ENCODE measurements at regions not wholly inside any gene's neighbourhood (a gene's known extent, or its start where the extent isn't known, plus 50 kb on each side); places are given as distances from the start of the nearest gene placed in this dataset.

DNA sequence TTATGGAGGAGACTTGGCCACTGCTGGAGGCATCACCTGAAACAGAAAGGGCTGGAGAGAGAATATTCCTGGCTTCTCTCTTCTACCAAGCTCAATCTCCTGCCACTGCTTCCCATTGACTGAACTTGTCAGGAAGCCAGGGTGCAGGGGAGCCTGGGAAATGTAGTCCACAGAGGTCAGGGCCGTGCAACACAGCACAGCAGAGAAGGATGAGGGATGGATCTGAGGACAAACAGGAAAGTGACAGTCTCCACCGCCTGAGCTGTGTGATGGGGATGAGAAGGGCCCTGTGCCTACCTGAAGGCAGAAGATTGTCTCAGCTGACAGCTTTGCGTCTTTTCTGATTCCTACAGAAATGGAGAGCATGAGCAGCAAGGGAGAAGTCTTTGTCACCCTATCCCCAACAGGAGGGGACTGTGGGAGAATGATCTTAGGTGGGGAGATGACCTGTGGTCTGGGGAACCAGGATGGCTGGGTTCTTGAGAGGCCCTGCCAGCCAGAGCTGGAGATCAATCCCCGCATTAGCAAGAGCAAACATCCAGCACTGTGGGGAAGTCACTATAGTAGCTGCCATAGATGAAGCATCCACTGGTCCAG lies 114.2 kb downstream of the SNX5 start:
- H2BK5ac ChIP-seq (ENCODE audit: low read depth, low read length, poor library complexity, severe bottlenecking) = no peak overlapping the region
- no peak for TF ChIP-seq RAD21 (IDR thresholded peaks at IDR 0.05; ENCODE audit: low read length)
- no peak for TF ChIP-seq CHD1 (IDR thresholded peaks at IDR 0.05; ENCODE audit: low read depth, low read length)
- no peak for TF ChIP-seq RCOR1 (IDR thresholded peaks at IDR 0.05; ENCODE audit: insufficient replicate concordance, low read length)
- TF ChIP-seq SMC3 (IDR thresholded peaks at IDR 0.05; ENCODE audit: low read depth, low read length) = no peak
- no peak for TF ChIP-seq NFE2L2 (IDR thresholded peaks at IDR 0.05; ENCODE audit: low read depth, low read length)
- TF ChIP-seq RFX5 (IDR thresholded peaks at IDR 0.05; ENCODE audit: low read depth, low read length) = no peak
- TF ChIP-seq USF2 (IDR thresholded peaks at IDR 0.05; ENCODE audit: low read depth, low read length) = no peak
- TF ChIP-seq MAFK (IDR thresholded peaks at IDR 0.05; ENCODE audit: low read depth, low read length) = no peak
- no peak for TF ChIP-seq ELK1 (IDR thresholded peaks at IDR 0.05; ENCODE audit: borderline replicate concordance, low read depth, low read length)
- TF ChIP-seq POLR2A (IDR thresholded peaks at IDR 0.05; ENCODE audit: low read depth, low read length) = no peak
- TF ChIP-seq MXI1 (IDR thresholded peaks at IDR 0.05; ENCODE audit: borderline replicate concordance, low read depth, low read length) = no peak
- TF ChIP-seq BHLHE40 (IDR thresholded peaks at IDR 0.05; ENCODE audit: low read depth, low read length) = no peak
- no peak for TF ChIP-seq FOS (IDR thresholded peaks at IDR 0.05; ENCODE audit: low read depth, low read length)
- no peak for TF ChIP-seq CTCF (conservative IDR thresholded peaks at IDR 0.05; ENCODE audit: low read depth, low read length)
- TF ChIP-seq CEBPB (IDR thresholded peaks at IDR 0.05; ENCODE audit: low read depth, low read length) = no peak

More for the DNA sequence above, 114.2 kb downstream of the SNX5 start:
- in situ Hi-C loops (cut with MboI; ENCODE audit: low sequenced_read_pairs) (no loop called here), dilution Hi-C loops (cut with HindIII; ENCODE audit: low sequenced_read_pairs, unreplicated experiment) (no loop called here), intact Hi-C loops (cut with micrococcal nuclease) (no loop called here)
- H3K4me2 ChIP-seq (ENCODE audit: low read depth, low read length) = no peak overlapping the region
- ChIA-PET CTCF (interaction anchor here (0.5 to 0.8 kb wide), 3 partner anchors 44 to 320 kb away, joined by 3 read pairs; no protein-coding TSS in a partner anchor), POLR2A (ENCODE audit: unreplicated experiment) (interaction anchor here (0.8 kb wide), 1 partner anchor 12 kb away, joined by 5 read pairs; no protein-coding TSS in a partner anchor)
- BruUV-seq (replicated peaks) = no TSS peak
- H2AK5ac ChIP-seq (ENCODE audit: low read depth, low read length) = peak overlapping the region; percentile 57
- H2BK120ac ChIP-seq (ENCODE audit: low read depth, low read length) = peak overlapping the region; percentile 68; the same call in 1 of the 2 replicates
- H3K4ac ChIP-seq (ENCODE audit: low read depth, low read length) = peak overlapping the region; percentile 69
- no peak overlapping the region for H3K23ac ChIP-seq (ENCODE audit: low read depth, low read length)
- H3K56ac ChIP-seq (ENCODE audit: extremely low read depth, insufficient read depth, low read length) = no peak overlapping the region
- H2AK9ac ChIP-seq (replicated peaks; ENCODE audit: low read depth, low read length, poor library complexity) = no peak overlapping the region
- peak overlapping the region in 1 of 2 experiments; percentile 71; a peak in 2 of 4 replicates for H4K8ac ChIP-seq (ENCODE audit: low read depth in 2 of 2, low read length in 2 of 2)
- peaks cover 7% of the 10 kb centered on the region for H3K9me3 ChIP-seq (ENCODE audit: control insufficient read depth, insufficient read depth, low read length)
- H3K27me3 ChIP-seq (ENCODE audit: control insufficient read depth, insufficient read depth, low read length) = no peaks in the 10 kb centered on the region
- peak overlapping the region; percentile 75; the same call in 1 of the 2 replicates for H2BK20ac ChIP-seq (ENCODE audit: low read depth, low read length)
- DNase-seq (peak; percentile 44), ATAC-seq (ENCODE audit: low read depth) (peak; percentile 38; the same call in 1 of the 2 replicates)
- no peaks in the 10 kb centered on the region for H4K20me1 ChIP-seq (ENCODE audit: insufficient read depth, low read length)
- H4K91ac ChIP-seq (ENCODE audit: insufficient read depth, low read depth, low read length) = peak overlapping the region; percentile 68
- H2BK15ac ChIP-seq (ENCODE audit: low read depth, low read length) = peak overlapping the region; percentile 62; the same call in 1 of the 3 replicates
- no peak overlapping the region for H3K4me3 ChIP-seq (ENCODE audit: insufficient read depth, low read depth, low read length)
- 33% methylated on average over 1 of the region's 4 CpGs; no CpG with 5 or more reads in 1 of the 2 experiments for WGBS, 2 experiments (ENCODE audit: extremely low coverage in 2 of 2, insufficient read length in 1 of 2)
- no peaks in the 10 kb centered on the region for H3K36me3 ChIP-seq (ENCODE audit: control insufficient read depth, insufficient read depth, low read length)
- H4K5ac ChIP-seq (ENCODE audit: low read depth, low read length) = no peak overlapping the region
- H3K4me1 ChIP-seq (ENCODE audit: control insufficient read depth, insufficient read depth, low read length) = peaks cover 2% of the 10 kb centered on the region
- H3K27ac ChIP-seq (ENCODE audit: insufficient read depth, low read length) = no peak overlapping the region
- H3K9me1 ChIP-seq (ENCODE audit: insufficient read depth, low read length) = peaks cover 7% of the 10 kb centered on the region
- no peak overlapping the region for H3K9ac ChIP-seq (ENCODE audit: low read depth, low read length)
- peak overlapping the region; percentile 77 for H2AFZ ChIP-seq (replicated peaks; ENCODE audit: low read length, poor library complexity)
- peaks cover 0 to 1% of the 10 kb centered on the region in 2 experiments; a peak in 2 of 4 replicates for H3K79me1 ChIP-seq (ENCODE audit: low read depth in 1 of 2, low read length in 2 of 2)
- peak overlapping the region; percentile 59; the same call in 1 of the 2 replicates for H3K14ac ChIP-seq (replicated peaks; ENCODE audit: low read depth, low read length)
- no peak overlapping the region for H3K18ac ChIP-seq (ENCODE audit: low read depth, low read length)

Data from IMR-90 (cell line).